H1 (cell line): ENCODE measurements at regions not wholly inside any gene's neighbourhood (a gene's known extent, or its start where the extent isn't known, plus 50 kb on each side); places are given as distances from the start of the nearest gene placed in this dataset.
"Not testable (repeated sequence)": the region's sequence is repeated elsewhere in the genome, so short reads cannot be mapped to it uniquely, and the experiment has no call there.

Experiments used
- CTCF ChIA-PET: fragments of 300-600 bp; sonication (Branson Sonifier 250); formaldehyde crosslinking; loops from one replicate; lab custom pipeline; 2021; ENCODE audit not compliant: partially characterized antibody; lab: Charles Lee
- POLR2A ChIA-PET: fragments of 300-600 bp; sonication (Branson Sonifier 250); formaldehyde crosslinking; loops from one replicate; lab custom pipeline; 2021; ENCODE audit warnings: inconsistent platforms; ENCODE audit not compliant: partially characterized antibody; lab: Charles Lee
- DNase-seq, 2 experiments: peaks; one replicate each; pipeline versions ENCODE4 v3.0.0 to v3.0.0-alpha.2; 2010 to 2022; ENCODE audit warnings: low spot score in 2 of 2, low read depth in 1 of 2, mixed read lengths in 1 of 2
- FAIRE-seq: peaks from 2 replicates; lab custom pipeline; 2011; peaks lifted over from hg19 to GRCh38; lab: Jason Lieb, UNC
- H2AFZ ChIP-seq: 2 replicates; pipeline ENCODE4 v1.8.1; 2012; ENCODE audit warnings: low read length, inconsistent platforms
- H2AK5ac ChIP-seq: 2 replicates; pipeline ENCODE4 v1.6.1; 2013; ENCODE audit warnings: low read depth, low read length
- H2BK120ac ChIP-seq: replicated peaks from 2 replicates; pipeline ENCODE3; 2013; ENCODE audit warnings: low read depth, low read length, inconsistent platforms
- H2BK12ac ChIP-seq: 2 replicates; pipeline ENCODE4 v1.6.1; 2013; ENCODE audit warnings: low read depth, low read length
- H2BK15ac ChIP-seq: 2 replicates; pipeline ENCODE4 v1.6.1; 2013; ENCODE audit warnings: low read length
- H2BK20ac ChIP-seq: 2 replicates; pipeline ENCODE4 v1.6.1; 2013; ENCODE audit warnings: low read length
- H2BK5ac ChIP-seq: 2 replicates; pipeline ENCODE4 v1.6.1; 2013; ENCODE audit warnings: low read depth, low read length
- H3K14ac ChIP-seq: 2 replicates; pipeline ENCODE4 v1.6.1; 2013; ENCODE audit warnings: inconsistent platforms; ENCODE audit not compliant: insufficient read length
- H3K18ac ChIP-seq: 2 replicates; pipeline ENCODE4 v1.6.1; 2013; ENCODE audit warnings: low read length; ENCODE audit errors: extremely low read depth
- H3K23ac ChIP-seq: 2 replicates; pipeline ENCODE4 v1.6.1; 2013; ENCODE audit warnings: inconsistent platforms; ENCODE audit not compliant: insufficient read length
- H3K23me2 ChIP-seq: 2 replicates; pipeline ENCODE4 v1.6.1; 2013; ENCODE audit warnings: low read depth, low read length
- H3K27ac ChIP-seq: 2 replicates; pipeline ENCODE4 v1.6.1; 2011; ENCODE audit warnings: low read depth, low read length, inconsistent platforms
- H3K27me3 ChIP-seq, 4 experiments: replicated peaks in 1 of 4; 1 replicate in 1 of 4; 2 replicates in 3 of 4; pipeline versions ENCODE4 v1.6.1 to v1.8.1; 2011 to 2013; ENCODE audit warnings: low read length in 3 of 4, mild to moderate bottlenecking in 3 of 4, inconsistent platforms in 2 of 4, mixed read lengths in 2 of 4, moderate library complexity in 1 of 4; ENCODE audit not compliant: control insufficient read depth in 3 of 4, insufficient read depth in 3 of 4; ENCODE audit errors: extremely low read depth in 1 of 4
- H3K36me3 ChIP-seq, 4 experiments: 2 replicates each; pipeline versions ENCODE4 v1.6.1 to v1.8.1; 2011 to 2013; ENCODE audit warnings: mild to moderate bottlenecking in 4 of 4, low read length in 3 of 4, moderate library complexity in 2 of 4, control low read depth in 1 of 4, inconsistent platforms in 1 of 4; ENCODE audit not compliant: insufficient read depth in 4 of 4, control insufficient read depth in 2 of 4
- H3K4ac ChIP-seq: replicated peaks from 2 replicates; pipeline ENCODE3; 2013; ENCODE audit warnings: low read length, low read depth, mixed read lengths, inconsistent platforms; ENCODE audit not compliant: insufficient read length
- H3K4me1 ChIP-seq, 4 experiments: replicated peaks in 1 of 4; 1 replicate in 1 of 4; 2 replicates in 3 of 4; pipeline versions ENCODE4 v1.6.1 to v1.8.1; 2011 to 2013; ENCODE audit warnings: low read length in 3 of 4, inconsistent platforms in 2 of 4, mixed read lengths in 1 of 4; ENCODE audit not compliant: insufficient read depth in 4 of 4, control insufficient read depth in 3 of 4
- H3K4me2 ChIP-seq, 2 experiments: 2 replicates each; pipeline versions ENCODE4 v1.6.1 to v1.8.1; 2011 to 2013; ENCODE audit warnings: low read depth in 2 of 2, low read length in 2 of 2, control low read depth in 1 of 2, inconsistent platforms in 1 of 2, mild to moderate bottlenecking in 1 of 2; ENCODE audit not compliant: insufficient read depth in 1 of 2
- H3K4me3 ChIP-seq, 4 experiments: fragments of 200-600, 300-600 bp in 1 of 4; sonication (generic), shearing (Covaris generic), sonication (Bioruptor Twin) in 1 of 4; 2 replicates each; pipeline versions ENCODE4 v1.5.1 to v1.8.1; 2011 to 2016; ENCODE audit warnings: low read length in 4 of 4, low read depth in 3 of 4, control low read depth in 2 of 4, inconsistent platforms in 2 of 4, mild to moderate bottlenecking in 2 of 4, mixed read lengths in 1 of 4, moderate library complexity in 1 of 4; ENCODE audit not compliant: insufficient read depth in 2 of 4; ENCODE audit errors: extremely low read depth in 1 of 4
- H3K56ac ChIP-seq: replicated peaks from 2 replicates; pipeline ENCODE3; 2013; ENCODE audit warnings: low read depth, mild to moderate bottlenecking, mixed read lengths, low read length, inconsistent platforms; ENCODE audit not compliant: insufficient read length
- H3K79me1 ChIP-seq: 2 replicates; pipeline ENCODE4 v1.6.1; 2013; ENCODE audit warnings: low read depth, low read length, control low read depth
- H3K79me2 ChIP-seq, 2 experiments: 2 replicates each; pipeline versions ENCODE4 v1.6.1 to v1.8.1; 2012 to 2013; ENCODE audit warnings: low read length in 2 of 2, mild to moderate bottlenecking in 2 of 2, inconsistent platforms in 1 of 2; ENCODE audit not compliant: insufficient read depth in 2 of 2, control insufficient read depth in 1 of 2
- H3K9ac ChIP-seq, 4 experiments: replicated peaks in 1 of 4; 1 replicate in 1 of 4; 2 replicates in 3 of 4; pipeline versions ENCODE4 v1.6.1 to v1.8.1; 2011 to 2013; ENCODE audit warnings: low read depth in 3 of 4, low read length in 3 of 4, control low read depth in 2 of 4, mild to moderate bottlenecking in 2 of 4, moderate library complexity in 2 of 4, inconsistent platforms in 1 of 4; ENCODE audit errors: extremely low read depth in 1 of 4
- H3K9me3 ChIP-seq, 2 experiments: 2 replicates each; pipeline versions ENCODE4 v1.6.1 to v1.8.1; 2012 to 2013; ENCODE audit warnings: mild to moderate bottlenecking in 2 of 2, moderate library complexity in 2 of 2, control low read depth in 1 of 2, inconsistent platforms in 1 of 2, low read depth in 1 of 2, low read length in 1 of 2, mixed read lengths in 1 of 2; ENCODE audit not compliant: insufficient read depth in 2 of 2
- H4K20me1 ChIP-seq, 2 experiments: replicated peaks in 1 of 2; 2 replicates each; pipeline versions ENCODE3 to v1.8.1; 2011 to 2013; ENCODE audit warnings: inconsistent platforms in 2 of 2, low read length in 2 of 2, mild to moderate bottlenecking in 1 of 2; ENCODE audit not compliant: insufficient read depth in 2 of 2, control insufficient read depth in 1 of 2
- H4K5ac ChIP-seq: 2 replicates; pipeline ENCODE4 v1.6.1; 2013; ENCODE audit warnings: low read length, low read depth, mixed read lengths, inconsistent platforms; ENCODE audit not compliant: insufficient read length
- H4K8ac ChIP-seq: 2 replicates; pipeline ENCODE4 v1.8.0; 2013; ENCODE audit warnings: mild to moderate bottlenecking, moderate library complexity, low read length, inconsistent platforms; ENCODE audit not compliant: insufficient read depth; ENCODE audit errors: extremely low read depth
- H4K91ac ChIP-seq: replicated peaks from 2 replicates; pipeline ENCODE3; 2013; ENCODE audit warnings: low read length, mixed read lengths, inconsistent platforms; ENCODE audit not compliant: insufficient read length
- WGBS, 2 experiments: shearing (Covaris generic) in 1 of 2; methylation state at CpG; one replicate each; pipeline versions ENCODE4 v1.1.6 to v1.1.7; 2013 to 2015; ENCODE audit warnings: low lambda C conversion rate in 2 of 2, mixed read lengths in 2 of 2, inconsistent platforms in 1 of 2, low coverage in 1 of 2, missing lambda C conversion rate in 1 of 2; ENCODE audit not compliant: insufficient replicate concordance in 2 of 2, insufficient coverage in 1 of 2, insufficient read length in 1 of 2; ENCODE audit errors: extremely low coverage in 1 of 2, missing lambda C conversion rate in 1 of 2; 5-methylcytosine and 5-hydroxymethylcytosine counted together

- H2BK12ac ChIP-seq, H2BK15ac ChIP-seq, H3K23ac ChIP-seq, CTCF ChIA-PET, H3K18ac ChIP-seq, H3K4me1 ChIP-seq, H2AK5ac ChIP-seq, H3K23me2 ChIP-seq, H3K36me3 ChIP-seq, H3K27me3 ChIP-seq, H4K8ac ChIP-seq, DNase-seq, H2BK5ac ChIP-seq, H2AFZ ChIP-seq, H3K79me2 ChIP-seq, FAIRE-seq, H3K9ac ChIP-seq, H3K27ac ChIP-seq, H3K14ac ChIP-seq, POLR2A ChIA-PET, H3K9me3 ChIP-seq, H4K20me1 ChIP-seq, H4K91ac ChIP-seq, H3K4me2 ChIP-seq, H4K5ac ChIP-seq, H3K79me1 ChIP-seq, H2BK120ac ChIP-seq, H3K4me3 ChIP-seq, H3K56ac ChIP-seq, H2BK20ac ChIP-seq, H3K4ac ChIP-seq: not testable (repeated sequence)
- 83% methylated on average over 2 of the region's 2 CpGs; no CpG with 5 or more reads in 1 of the 2 experiments for WGBS, 2 experiments
These were observed 68.0 kb upstream of the RASA1 start for GRCh38 chr5:87199704-87200103.
